ENCODE measurements at regions not wholly inside any gene's neighbourhood (a gene's known extent, or its start where the extent isn't known, plus 50 kb on each side); places are given as distances from the start of the nearest gene placed in this dataset.

- TF ChIP-seq POLR2AphosphoS5 (IDR thresholded peaks at IDR 0.05; ENCODE audit: insufficient read depth, low read depth, low read length) (no peak), POLR2A (IDR thresholded peaks at IDR 0.05; ENCODE audit: low read depth, low read length) (no peak)
Observed at GRCh38 chr20:22814471-22815205, 220.5 kb upstream of the SSTR4 start.

All from endothelial cell of umbilical vein (primary cell).